GM23338 (cell line): ENCODE measurements at regions not wholly inside any gene's neighbourhood (a gene's known extent, or its start where the extent isn't known, plus 50 kb on each side); places are given as distances from the start of the nearest gene placed in this dataset.

Experiments
- ATAC-seq: fragments of 200-7000 bp; cut with Tn5 transposase; 3 replicates; pipeline ENCODE4 v1.9.1; 2020
- DNase-seq: peaks from one replicate; pipeline ENCODE4 v3.0.0-alpha.2; 2015; ENCODE audit warnings: low spot score
- H2AFZ ChIP-seq: fragments of 200-600 bp; sonication (generic); 2 replicates; pipeline ENCODE4 v1.8.0; 2016; ENCODE audit warnings: antibody characterized with exemption, mild to moderate bottlenecking, moderate library complexity
- H3F3A ChIP-seq: fragments of 200-600 bp; sonication (generic); replicated peaks from 2 replicates; pipeline ENCODE4 v1.8.0; 2017; ENCODE audit warnings: antibody characterized with exemption, mixed run types, low read depth
- H3K27ac ChIP-seq: fragments of 200-600 bp; sonication (generic); 2 replicates; pipeline ENCODE4 v1.6.1; 2016; ENCODE audit warnings: low read depth
- H3K27me3 ChIP-seq: fragments of 200-600 bp; sonication (generic); 2 replicates; pipeline ENCODE4 v1.8.0; 2016; ENCODE audit warnings: mild to moderate bottlenecking, mixed run types, moderate library complexity; ENCODE audit not compliant: insufficient read depth
- H3K36me3 ChIP-seq: fragments of 200-600 bp; sonication (generic); 2 replicates; pipeline ENCODE4 v1.8.0; 2016; ENCODE audit warnings: mild to moderate bottlenecking; ENCODE audit not compliant: insufficient read depth
- H3K4me1 ChIP-seq: fragments of 200-600 bp; sonication (generic); 2 replicates; pipeline ENCODE4 v1.8.0; 2016; ENCODE audit warnings: mild to moderate bottlenecking, moderate library complexity; ENCODE audit not compliant: insufficient read depth
- H3K4me2 ChIP-seq: fragments of 200-600 bp; sonication (generic); 2 replicates; pipeline ENCODE4 v1.7.1; 2017; ENCODE audit warnings: mixed run types
- H3K4me3 ChIP-seq: fragments of 200-600 bp; sonication (generic); 2 replicates; pipeline ENCODE4 v1.6.1; 2016; ENCODE audit warnings: mixed run types
- H3K79me2 ChIP-seq: fragments of 200-600 bp; sonication (generic); replicated peaks from 2 replicates; pipeline ENCODE4 v1.8.0; 2017; ENCODE audit warnings: mild to moderate bottlenecking; ENCODE audit not compliant: insufficient read depth
- H3K9me2 ChIP-seq: fragments of 200-600 bp; sonication (generic); 2 replicates; pipeline ENCODE4 v1.8.0; 2017; ENCODE audit not compliant: insufficient read depth
- H4K20me1 ChIP-seq: fragments of 200-600 bp; sonication (generic); replicated peaks from 2 replicates; pipeline ENCODE4 v1.8.0; 2017; ENCODE audit warnings: mild to moderate bottlenecking; ENCODE audit not compliant: insufficient read depth
- H3K27ac Mint-ChIP-seq: 2 replicates; pipeline ENCODE4 v1.8.0; 2020; ENCODE audit warnings: inconsistent platforms, mild to moderate bottlenecking, moderate library complexity, mixed read lengths
- H3K27me3 Mint-ChIP-seq: 3 replicates; pipeline ENCODE4 v1.8.0; 2022; ENCODE audit warnings: low read depth, mild to moderate bottlenecking, moderate library complexity, mixed read lengths, inconsistent platforms; ENCODE audit not compliant: insufficient read depth, poor library complexity
- H3K36me3 Mint-ChIP-seq: 3 replicates; pipeline ENCODE4 v1.8.0; 2021; ENCODE audit warnings: low read depth, mild to moderate bottlenecking, inconsistent platforms, moderate library complexity, mixed read lengths
- H3K4me1 Mint-ChIP-seq: 3 replicates; pipeline ENCODE4 v1.8.0; 2020; ENCODE audit warnings: mild to moderate bottlenecking, inconsistent platforms, mixed read lengths
- H3K4me3 Mint-ChIP-seq: 3 replicates; pipeline ENCODE4 v1.8.0; 2021; ENCODE audit warnings: moderate library complexity, mild to moderate bottlenecking, inconsistent platforms, mixed read lengths
- H3K9me3 Mint-ChIP-seq: 3 replicates; pipeline ENCODE4 v1.8.0; 2020; ENCODE audit warnings: moderate library complexity, mild to moderate bottlenecking, inconsistent platforms, mixed read lengths
- CREB1 ChIP-seq: fragments of 250-450 bp; sonication (Bioruptor Pico); IDR thresholded peaks from 2 replicates; pipeline ENCODE4 v1.5.0; 2020; ENCODE audit warnings: low read depth, mild to moderate bottlenecking, moderate library complexity
- CTCF ChIP-seq, 2 experiments: fragments of 200-600 bp in 1 of 2; sonication (generic) in 1 of 2; conservative IDR thresholded peaks; 2 replicates each; pipeline versions ENCODE4 v1.5.1 to v1.6.1; 2016 to 2017; ENCODE audit warnings: antibody characterized with exemption in 2 of 2, low read depth in 2 of 2, mild to moderate bottlenecking in 2 of 2, moderate library complexity in 1 of 2
- ETS1 ChIP-seq: IDR thresholded peaks from 2 replicates; pipeline ENCODE4 v1.6.1; 2016; ENCODE audit warnings: antibody characterized with exemption
- EZH2 ChIP-seq: fragments of 200-600 bp; sonication (generic); IDR thresholded peaks from one replicate; pipeline ENCODE4 v1.8.0; 2017; ENCODE audit warnings: antibody characterized with exemption, mild to moderate bottlenecking, low read depth; ENCODE audit not compliant: unreplicated experiment
- EZH2phosphoT487 ChIP-seq: fragments of 200-600 bp; sonication (generic); IDR thresholded peaks from one replicate; pipeline ENCODE4 v1.8.1; 2018; ENCODE audit warnings: antibody characterized with exemption; ENCODE audit not compliant: unreplicated experiment
- JUNB ChIP-seq: IDR thresholded peaks from one replicate; pipeline ENCODE4 v1.6.1; 2016; ENCODE audit warnings: antibody characterized with exemption; ENCODE audit not compliant: unreplicated experiment
- NANOG ChIP-seq: IDR thresholded peaks from 2 replicates; pipeline ENCODE4 v1.6.1; 2016; ENCODE audit warnings: antibody characterized with exemption, borderline replicate concordance
- REST ChIP-seq: IDR thresholded peaks from one replicate; pipeline ENCODE4 v1.6.1; 2018; ENCODE audit warnings: antibody characterized with exemption; ENCODE audit not compliant: unreplicated experiment
- STAT1 ChIP-seq: IDR thresholded peaks from one replicate; pipeline ENCODE4 v1.6.1; 2016; ENCODE audit warnings: antibody characterized with exemption; ENCODE audit not compliant: unreplicated experiment
- ZNF331 ChIP-seq: fragments of 250-450 bp; sonication (Bioruptor Pico); IDR thresholded peaks from 2 replicates; pipeline ENCODE4 v1.5.0; 2020; ENCODE audit warnings: low read depth, mild to moderate bottlenecking, moderate library complexity

GRCh38 chr2:7265286-7265685, 348.1 kb downstream of the RNF144A start (continued):
- TF ChIP-seq REST (no peak), ZNF331 (no peak), JUNB (no peak), CTCF (conservative IDR thresholded peaks at IDR 0.05; ENCODE audit: low read depth in 2 of 2) (no peak), ETS1 (no peak), NANOG (no peak), CREB1 (CRISPR knock-in tag) (no peak), STAT1 (no peak), EZH2phosphoT487 (no peak)

- H3K36me3 Mint-ChIP-seq = no peaks in the 10 kb centered on the region
- DNase-seq = no peak
These were observed 352.0 kb downstream of the RNF144A start for GRCh38 chr2:7269106-7269643.

More at GRCh38 chr2:7269106-7269643, 352.0 kb downstream of the RNF144A start:
- H3K27ac ChIP-seq = no peak overlapping the region
- ATAC-seq = no peak
- no peaks in the 10 kb centered on the region for H3K27me3 Mint-ChIP-seq
- H3K4me1 ChIP-seq = no peaks in the 10 kb centered on the region
- TF ChIP-seq EZH2 = no peak
- no peak for TF ChIP-seq CTCF (conservative IDR thresholded peaks at IDR 0.05; ENCODE audit: low read depth in 2 of 2)
- no peak for TF ChIP-seq ZNF331
- no peak for TF ChIP-seq STAT1
- TF ChIP-seq NANOG = no peak
- no peak for TF ChIP-seq EZH2phosphoT487
- no peaks in the 10 kb centered on the region for H3F3A ChIP-seq
- no peak overlapping the region for H3K27ac Mint-ChIP-seq
- H3K36me3 ChIP-seq = no peaks in the 10 kb centered on the region
- H3K4me2 ChIP-seq = no peak overlapping the region
- H3K4me1 Mint-ChIP-seq = peaks cover 2% of the 10 kb centered on the region; the same call in 2 of the 3 replicates
- no peak overlapping the region for H3K4me3 Mint-ChIP-seq
- no peaks in the 10 kb centered on the region for H3K9me3 Mint-ChIP-seq
- no peaks in the 10 kb centered on the region for H3K27me3 ChIP-seq
- H2AFZ ChIP-seq = no peak overlapping the region
- no peaks in the 10 kb centered on the region for H4K20me1 ChIP-seq
- no peaks in the 10 kb centered on the region for H3K79me2 ChIP-seq
- 0 out of 2 replicates have a peak, but pooled peaks cover 7% of the 10 kb centered on the region for H3K9me2 ChIP-seq
- no peak overlapping the region for H3K4me3 ChIP-seq
